DOHH2 (cell line): ENCODE measurements at regions not wholly inside any gene's neighbourhood (a gene's known extent, or its start where the extent isn't known, plus 50 kb on each side); places are given as distances from the start of the nearest gene placed in this dataset.

ENCODE experiments used
- H3F3A ChIP-seq: fragments of 200-600 bp; sonication (generic), shearing (Covaris generic); 2 replicates; pipeline ENCODE4 v1.6.0; 2016; ENCODE audit warnings: antibody characterized with exemption, mild to moderate bottlenecking; ENCODE audit not compliant: control insufficient read depth, insufficient read depth
- H3K27ac ChIP-seq: fragments of 200-600 bp; sonication (generic); 2 replicates; pipeline ENCODE4 v1.5.1; 2014; ENCODE audit warnings: low read depth, mild to moderate bottlenecking, low read length, moderate library complexity
- H3K27me3 ChIP-seq: fragments of 200-600 bp; sonication (generic); 2 replicates; pipeline ENCODE4 v1.6.1; 2014; ENCODE audit warnings: mild to moderate bottlenecking, low read length, mixed read lengths; ENCODE audit not compliant: control insufficient read depth
- H3K36me3 ChIP-seq: fragments of 200-600 bp; sonication (generic); 2 replicates; pipeline ENCODE4 v1.6.1; 2014; ENCODE audit warnings: mild to moderate bottlenecking, low read length, moderate library complexity, mixed read lengths; ENCODE audit not compliant: control insufficient read depth
- H3K4me1 ChIP-seq: fragments of 200-600 bp; sonication (generic); 2 replicates; pipeline ENCODE4 v1.6.1; 2014; ENCODE audit warnings: mild to moderate bottlenecking, low read length, mixed read lengths; ENCODE audit not compliant: control insufficient read depth
- H3K4me2 ChIP-seq: fragments of 200-600 bp; sonication (generic); 2 replicates; pipeline ENCODE4 v1.6.0; 2014; ENCODE audit warnings: mild to moderate bottlenecking, low read length, moderate library complexity
- H3K4me3 ChIP-seq: fragments of 200-600 bp; sonication (generic); 2 replicates; pipeline ENCODE4 v1.5.1; 2014; ENCODE audit warnings: mild to moderate bottlenecking, low read length, mixed read lengths
- H3K79me2 ChIP-seq: fragments of 200-600 bp; sonication (generic); 2 replicates; pipeline ENCODE4 v1.6.1; 2014; ENCODE audit warnings: mild to moderate bottlenecking, low read length, mixed read lengths; ENCODE audit not compliant: control insufficient read depth
- H3K9me2 ChIP-seq: fragments of 200-600 bp; sonication (generic); replicated peaks from 2 replicates; pipeline ENCODE4 v1.6.1; 2014; ENCODE audit warnings: mild to moderate bottlenecking, low read length, mixed read lengths; ENCODE audit not compliant: control insufficient read depth
- H3K9me3 ChIP-seq: fragments of 200-600 bp; sonication (generic); 2 replicates; pipeline ENCODE4 v1.6.1; 2014; ENCODE audit warnings: antibody characterized with exemption, low read length, mixed read lengths; ENCODE audit not compliant: control insufficient read depth, insufficient read depth
- H4K20me1 ChIP-seq: fragments of 200-600 bp; sonication (generic); 2 replicates; pipeline ENCODE4 v1.6.0; 2014; ENCODE audit warnings: low read depth, mild to moderate bottlenecking, antibody characterized with exemption, low read length, moderate library complexity; ENCODE audit not compliant: control insufficient read depth, insufficient read depth
- CTCF ChIP-seq: fragments of 200-600 bp; sonication (generic); IDR thresholded peaks from one replicate; pipeline ENCODE4 v1.5.1; 2014; ENCODE audit warnings: antibody characterized with exemption, mild to moderate bottlenecking, low read depth, low read length; ENCODE audit not compliant: poor library complexity, severe bottlenecking
- EZH2phosphoT487 ChIP-seq: fragments of 200-600 bp; sonication (generic); IDR thresholded peaks from 2 replicates; pipeline ENCODE4 v1.6.1; 2017; ENCODE audit warnings: borderline replicate concordance, mild to moderate bottlenecking, antibody characterized with exemption, low read length, moderate library complexity, mixed read lengths

DNA sequence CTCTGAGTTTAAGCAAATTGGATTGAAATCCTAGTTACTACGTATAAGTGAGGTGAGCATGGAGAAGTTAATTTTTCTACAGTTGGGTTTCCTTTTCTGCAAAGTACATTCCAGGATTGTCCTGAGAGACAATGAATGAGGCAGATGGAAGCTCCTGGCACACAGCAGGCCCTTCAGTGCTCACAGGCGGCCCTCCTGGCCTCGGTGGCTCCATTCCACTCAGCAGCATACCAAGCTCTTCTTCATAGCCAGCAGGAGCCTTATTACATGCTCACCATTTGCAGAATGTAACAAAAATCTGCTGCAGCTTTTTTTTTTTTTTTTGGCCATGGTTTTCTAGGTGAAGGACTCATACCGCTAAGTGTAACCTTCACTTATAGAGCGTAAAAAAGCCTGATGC, 113.2 kb upstream of the FAM9B start:
- Histone ChIP-seq H3K4me2 (no peak overlapping the region), H4K20me1 (no peaks in the 10 kb centered on the region), H3K79me2 (no peaks in the 10 kb centered on the region), H3F3A (no peaks in the 10 kb centered on the region), H3K4me3 (no peak overlapping the region), H3K27ac (no peak overlapping the region), H3K9me2 (no peaks in the 10 kb centered on the region), H3K36me3 (no peaks in the 10 kb centered on the region), H3K4me1 (no peaks in the 10 kb centered on the region), H3K9me3 (no peaks in the 10 kb centered on the region), H3K27me3 (no peaks in the 10 kb centered on the region)
- TF ChIP-seq EZH2phosphoT487 (no peak), CTCF (no peak)

- no peaks in the 10 kb centered on the region for H3K4me1 ChIP-seq
- H3K4me3 ChIP-seq: no peak overlapping the region
- H3K27ac ChIP-seq: no peak overlapping the region
- H3K9me2 ChIP-seq: no peaks in the 10 kb centered on the region
- H3K9me3 ChIP-seq: no peaks in the 10 kb centered on the region
- TF ChIP-seq EZH2phosphoT487 (no peak), CTCF (no peak)
- no peak overlapping the region for H3K4me2 ChIP-seq
- no peaks in the 10 kb centered on the region for H4K20me1 ChIP-seq
- no peaks in the 10 kb centered on the region for H3K79me2 ChIP-seq
- no peaks in the 10 kb centered on the region for H3K36me3 ChIP-seq
- H3F3A ChIP-seq: no peaks in the 10 kb centered on the region
- no peaks in the 10 kb centered on the region for H3K27me3 ChIP-seq
Measured at GRCh38 chrX:9147726-9148125, 113.8 kb upstream of the FAM9B start.

DNA sequence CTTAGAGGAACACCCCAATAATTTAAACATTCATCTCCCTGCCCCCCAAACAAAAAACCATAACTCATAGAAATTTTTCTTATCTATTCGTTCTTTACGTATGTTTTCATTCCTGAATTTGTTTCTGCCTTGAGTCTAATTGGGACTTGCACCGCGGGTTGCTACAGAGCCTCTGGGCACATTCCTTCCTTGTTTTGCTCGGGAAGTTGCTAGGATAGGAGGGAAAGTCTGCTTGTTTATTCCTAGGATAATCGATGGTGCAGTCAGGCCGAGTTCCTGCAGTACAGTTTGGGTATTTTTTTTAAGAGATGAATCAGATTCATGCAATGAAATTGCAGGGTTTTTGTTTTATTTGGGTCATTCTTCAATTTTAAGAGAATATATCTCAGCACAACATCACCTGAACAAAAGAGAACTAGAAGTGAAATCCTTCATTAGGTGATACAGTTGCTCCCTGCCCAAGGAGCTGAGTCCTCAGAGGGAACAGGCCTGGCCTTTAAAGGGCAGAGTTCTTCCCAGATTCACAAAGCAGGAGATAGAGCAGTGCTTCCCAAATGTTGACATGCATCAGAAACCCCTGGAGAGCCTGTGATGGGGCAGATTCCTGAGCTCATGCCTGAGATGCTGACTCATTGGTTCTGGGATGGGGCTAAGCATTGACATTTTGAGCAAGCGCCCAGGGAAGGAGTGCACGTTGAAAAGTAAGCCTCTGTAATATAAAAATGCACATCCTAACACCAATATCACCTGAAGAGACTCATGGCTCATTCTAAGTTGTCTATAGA, 114.9 kb upstream of the FAM9B start:
- Histone ChIP-seq H3K4me1 (no peaks in the 10 kb centered on the region), H4K20me1 (no peaks in the 10 kb centered on the region), H3K9me2 (no peaks in the 10 kb centered on the region), H3F3A (no peaks in the 10 kb centered on the region), H3K27me3 (no peaks in the 10 kb centered on the region), H3K27ac (no peak overlapping the region), H3K79me2 (no peaks in the 10 kb centered on the region), H3K9me3 (no peaks in the 10 kb centered on the region), H3K4me3 (no peak overlapping the region), H3K36me3 (no peaks in the 10 kb centered on the region), H3K4me2 (no peak overlapping the region)
- TF ChIP-seq CTCF (no peak), EZH2phosphoT487 (no peak)
